GM23338 (cell line): ENCODE measurements at regions not wholly inside any gene's neighbourhood (a gene's known extent, or its start where the extent isn't known, plus 50 kb on each side); places are given as distances from the start of the nearest gene placed in this dataset.

Source experiments
- ATAC-seq: fragments of 200-7000 bp; cut with Tn5 transposase; 3 replicates; pipeline ENCODE4 v1.9.1; 2020
- DNase-seq: peaks from one replicate; pipeline ENCODE4 v3.0.0-alpha.2; 2015; ENCODE audit warnings: low spot score
- H2AFZ ChIP-seq: fragments of 200-600 bp; sonication (generic); 2 replicates; pipeline ENCODE4 v1.8.0; 2016; ENCODE audit warnings: antibody characterized with exemption, mild to moderate bottlenecking, moderate library complexity
- H3F3A ChIP-seq: fragments of 200-600 bp; sonication (generic); replicated peaks from 2 replicates; pipeline ENCODE4 v1.8.0; 2017; ENCODE audit warnings: antibody characterized with exemption, mixed run types, low read depth
- H3K27ac ChIP-seq: fragments of 200-600 bp; sonication (generic); 2 replicates; pipeline ENCODE4 v1.6.1; 2016; ENCODE audit warnings: low read depth
- H3K27me3 ChIP-seq: fragments of 200-600 bp; sonication (generic); 2 replicates; pipeline ENCODE4 v1.8.0; 2016; ENCODE audit warnings: mild to moderate bottlenecking, mixed run types, moderate library complexity; ENCODE audit not compliant: insufficient read depth
- H3K36me3 ChIP-seq: fragments of 200-600 bp; sonication (generic); 2 replicates; pipeline ENCODE4 v1.8.0; 2016; ENCODE audit warnings: mild to moderate bottlenecking; ENCODE audit not compliant: insufficient read depth
- H3K4me1 ChIP-seq: fragments of 200-600 bp; sonication (generic); 2 replicates; pipeline ENCODE4 v1.8.0; 2016; ENCODE audit warnings: mild to moderate bottlenecking, moderate library complexity; ENCODE audit not compliant: insufficient read depth
- H3K4me2 ChIP-seq: fragments of 200-600 bp; sonication (generic); 2 replicates; pipeline ENCODE4 v1.7.1; 2017; ENCODE audit warnings: mixed run types
- H3K4me3 ChIP-seq: fragments of 200-600 bp; sonication (generic); 2 replicates; pipeline ENCODE4 v1.6.1; 2016; ENCODE audit warnings: mixed run types
- H3K79me2 ChIP-seq: fragments of 200-600 bp; sonication (generic); replicated peaks from 2 replicates; pipeline ENCODE4 v1.8.0; 2017; ENCODE audit warnings: mild to moderate bottlenecking; ENCODE audit not compliant: insufficient read depth
- H3K9me2 ChIP-seq: fragments of 200-600 bp; sonication (generic); 2 replicates; pipeline ENCODE4 v1.8.0; 2017; ENCODE audit not compliant: insufficient read depth
- H4K20me1 ChIP-seq: fragments of 200-600 bp; sonication (generic); replicated peaks from 2 replicates; pipeline ENCODE4 v1.8.0; 2017; ENCODE audit warnings: mild to moderate bottlenecking; ENCODE audit not compliant: insufficient read depth
- H3K27ac Mint-ChIP-seq: 2 replicates; pipeline ENCODE4 v1.8.0; 2020; ENCODE audit warnings: inconsistent platforms, mild to moderate bottlenecking, moderate library complexity, mixed read lengths
- H3K27me3 Mint-ChIP-seq: 3 replicates; pipeline ENCODE4 v1.8.0; 2022; ENCODE audit warnings: low read depth, mild to moderate bottlenecking, moderate library complexity, mixed read lengths, inconsistent platforms; ENCODE audit not compliant: insufficient read depth, poor library complexity
- H3K36me3 Mint-ChIP-seq: 3 replicates; pipeline ENCODE4 v1.8.0; 2021; ENCODE audit warnings: low read depth, mild to moderate bottlenecking, inconsistent platforms, moderate library complexity, mixed read lengths
- H3K4me1 Mint-ChIP-seq: 3 replicates; pipeline ENCODE4 v1.8.0; 2020; ENCODE audit warnings: mild to moderate bottlenecking, inconsistent platforms, mixed read lengths
- H3K4me3 Mint-ChIP-seq: 3 replicates; pipeline ENCODE4 v1.8.0; 2021; ENCODE audit warnings: moderate library complexity, mild to moderate bottlenecking, inconsistent platforms, mixed read lengths
- H3K9me3 Mint-ChIP-seq: 3 replicates; pipeline ENCODE4 v1.8.0; 2020; ENCODE audit warnings: moderate library complexity, mild to moderate bottlenecking, inconsistent platforms, mixed read lengths
- CREB1 ChIP-seq: fragments of 250-450 bp; sonication (Bioruptor Pico); IDR thresholded peaks from 2 replicates; pipeline ENCODE4 v1.5.0; 2020; ENCODE audit warnings: low read depth, mild to moderate bottlenecking, moderate library complexity
- CTCF ChIP-seq, 2 experiments: fragments of 200-600 bp in 1 of 2; sonication (generic) in 1 of 2; conservative IDR thresholded peaks; 2 replicates each; pipeline versions ENCODE4 v1.5.1 to v1.6.1; 2016 to 2017; ENCODE audit warnings: antibody characterized with exemption in 2 of 2, low read depth in 2 of 2, mild to moderate bottlenecking in 2 of 2, moderate library complexity in 1 of 2
- EZH2 ChIP-seq: fragments of 200-600 bp; sonication (generic); IDR thresholded peaks from one replicate; pipeline ENCODE4 v1.8.0; 2017; ENCODE audit warnings: antibody characterized with exemption, mild to moderate bottlenecking, low read depth; ENCODE audit not compliant: unreplicated experiment
- EZH2phosphoT487 ChIP-seq: fragments of 200-600 bp; sonication (generic); IDR thresholded peaks from one replicate; pipeline ENCODE4 v1.8.1; 2018; ENCODE audit warnings: antibody characterized with exemption; ENCODE audit not compliant: unreplicated experiment
- JUNB ChIP-seq: IDR thresholded peaks from one replicate; pipeline ENCODE4 v1.6.1; 2016; ENCODE audit warnings: antibody characterized with exemption; ENCODE audit not compliant: unreplicated experiment
- POLR2AphosphoS5 ChIP-seq: IDR thresholded peaks from 2 replicates; pipeline ENCODE4 v1.6.1; 2016; ENCODE audit warnings: antibody characterized with exemption, low read depth
- STAT1 ChIP-seq: IDR thresholded peaks from one replicate; pipeline ENCODE4 v1.6.1; 2016; ENCODE audit warnings: antibody characterized with exemption; ENCODE audit not compliant: unreplicated experiment
- ZNF114 ChIP-seq: fragments of 250-450 bp; sonication (Bioruptor Pico); IDR thresholded peaks from 2 replicates; pipeline ENCODE4 v1.5.0; 2020; ENCODE audit warnings: mild to moderate bottlenecking, moderate library complexity
- ZNF331 ChIP-seq: fragments of 250-450 bp; sonication (Bioruptor Pico); IDR thresholded peaks from 2 replicates; pipeline ENCODE4 v1.5.0; 2020; ENCODE audit warnings: low read depth, mild to moderate bottlenecking, moderate library complexity
- TF ChIP-seq, protein P1 (sequence below): IDR thresholded peaks from 2 replicates; pipeline ENCODE4 v1.6.1; 2016; ENCODE audit warnings: antibody characterized with exemption
- TF ChIP-seq, protein P2 (sequence below): fragments of 250-450 bp; sonication (Bioruptor Pico); IDR thresholded peaks from 2 replicates; pipeline ENCODE4 v1.5.0; 2020; ENCODE audit warnings: mild to moderate bottlenecking, moderate library complexity
- TF ChIP-seq, protein P3 (sequence below): IDR thresholded peaks from one replicate; pipeline ENCODE4 v1.6.1; 2018; ENCODE audit warnings: antibody characterized with exemption; ENCODE audit not compliant: unreplicated experiment

DNA sequence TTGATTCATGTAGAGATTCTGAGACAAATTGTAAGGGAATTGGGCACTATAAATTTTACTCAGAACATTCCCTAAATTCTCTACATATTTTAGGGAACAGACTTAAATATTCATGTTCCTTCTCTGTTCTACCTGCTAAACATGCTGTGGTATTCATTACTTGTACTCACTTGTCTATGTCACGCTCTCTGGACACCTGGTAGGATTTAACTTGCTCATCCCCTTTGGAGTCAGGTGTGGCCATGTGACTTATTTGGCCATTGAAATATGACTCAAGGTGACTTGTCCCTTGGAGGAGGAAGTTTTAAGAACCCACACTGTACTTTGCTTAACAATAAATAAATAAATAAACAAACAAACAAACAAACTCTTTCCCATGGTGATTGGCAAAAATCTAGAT, 2258.8 kb upstream of the WWC1 start:
- Mint-ChIP-seq H3K4me3 (no peak overlapping the region), H3K27me3 (no peaks in the 10 kb centered on the region), H3K4me1 (peaks cover 4% of the 10 kb centered on the region; the same call in 2 of the 3 replicates), H3K36me3 (peaks cover 8% of the 10 kb centered on the region), H3K27ac (peak overlapping the region; percentile 75; the same call in 1 of the 2 replicates), H3K9me3 (peaks cover 4% of the 10 kb centered on the region)
- no peak for ATAC-seq
- Histone ChIP-seq H3K4me1 (no peaks in the 10 kb centered on the region), H3K79me2 (no peaks in the 10 kb centered on the region), H3K9me2 (peaks cover 8% of the 10 kb centered on the region; the same call in 1 of the 2 replicates), H3K4me2 (no peak overlapping the region), H4K20me1 (no peaks in the 10 kb centered on the region), H3K36me3 (no peaks in the 10 kb centered on the region), H3K27ac (no peak overlapping the region), H3K27me3 (no peaks in the 10 kb centered on the region), H3F3A (no peaks in the 10 kb centered on the region), H3K4me3 (no peak overlapping the region), H2AFZ (no peak overlapping the region)
- peak; percentile 16 for DNase-seq
- TF ChIP-seq ZNF114 (CRISPR knock-in tag) = no peak
- TF ChIP-seq EZH2 = no peak
- TF ChIP-seq JUNB = no peak
- TF ChIP-seq, protein P1, sequence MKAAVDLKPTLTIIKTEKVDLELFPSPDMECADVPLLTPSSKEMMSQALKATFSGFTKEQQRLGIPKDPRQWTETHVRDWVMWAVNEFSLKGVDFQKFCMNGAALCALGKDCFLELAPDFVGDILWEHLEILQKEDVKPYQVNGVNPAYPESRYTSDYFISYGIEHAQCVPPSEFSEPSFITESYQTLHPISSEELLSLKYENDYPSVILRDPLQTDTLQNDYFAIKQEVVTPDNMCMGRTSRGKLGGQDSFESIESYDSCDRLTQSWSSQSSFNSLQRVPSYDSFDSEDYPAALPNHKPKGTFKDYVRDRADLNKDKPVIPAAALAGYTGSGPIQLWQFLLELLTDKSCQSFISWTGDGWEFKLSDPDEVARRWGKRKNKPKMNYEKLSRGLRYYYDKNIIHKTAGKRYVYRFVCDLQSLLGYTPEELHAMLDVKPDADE = no peak
- no peak for TF ChIP-seq EZH2phosphoT487
- TF ChIP-seq, protein P2, sequence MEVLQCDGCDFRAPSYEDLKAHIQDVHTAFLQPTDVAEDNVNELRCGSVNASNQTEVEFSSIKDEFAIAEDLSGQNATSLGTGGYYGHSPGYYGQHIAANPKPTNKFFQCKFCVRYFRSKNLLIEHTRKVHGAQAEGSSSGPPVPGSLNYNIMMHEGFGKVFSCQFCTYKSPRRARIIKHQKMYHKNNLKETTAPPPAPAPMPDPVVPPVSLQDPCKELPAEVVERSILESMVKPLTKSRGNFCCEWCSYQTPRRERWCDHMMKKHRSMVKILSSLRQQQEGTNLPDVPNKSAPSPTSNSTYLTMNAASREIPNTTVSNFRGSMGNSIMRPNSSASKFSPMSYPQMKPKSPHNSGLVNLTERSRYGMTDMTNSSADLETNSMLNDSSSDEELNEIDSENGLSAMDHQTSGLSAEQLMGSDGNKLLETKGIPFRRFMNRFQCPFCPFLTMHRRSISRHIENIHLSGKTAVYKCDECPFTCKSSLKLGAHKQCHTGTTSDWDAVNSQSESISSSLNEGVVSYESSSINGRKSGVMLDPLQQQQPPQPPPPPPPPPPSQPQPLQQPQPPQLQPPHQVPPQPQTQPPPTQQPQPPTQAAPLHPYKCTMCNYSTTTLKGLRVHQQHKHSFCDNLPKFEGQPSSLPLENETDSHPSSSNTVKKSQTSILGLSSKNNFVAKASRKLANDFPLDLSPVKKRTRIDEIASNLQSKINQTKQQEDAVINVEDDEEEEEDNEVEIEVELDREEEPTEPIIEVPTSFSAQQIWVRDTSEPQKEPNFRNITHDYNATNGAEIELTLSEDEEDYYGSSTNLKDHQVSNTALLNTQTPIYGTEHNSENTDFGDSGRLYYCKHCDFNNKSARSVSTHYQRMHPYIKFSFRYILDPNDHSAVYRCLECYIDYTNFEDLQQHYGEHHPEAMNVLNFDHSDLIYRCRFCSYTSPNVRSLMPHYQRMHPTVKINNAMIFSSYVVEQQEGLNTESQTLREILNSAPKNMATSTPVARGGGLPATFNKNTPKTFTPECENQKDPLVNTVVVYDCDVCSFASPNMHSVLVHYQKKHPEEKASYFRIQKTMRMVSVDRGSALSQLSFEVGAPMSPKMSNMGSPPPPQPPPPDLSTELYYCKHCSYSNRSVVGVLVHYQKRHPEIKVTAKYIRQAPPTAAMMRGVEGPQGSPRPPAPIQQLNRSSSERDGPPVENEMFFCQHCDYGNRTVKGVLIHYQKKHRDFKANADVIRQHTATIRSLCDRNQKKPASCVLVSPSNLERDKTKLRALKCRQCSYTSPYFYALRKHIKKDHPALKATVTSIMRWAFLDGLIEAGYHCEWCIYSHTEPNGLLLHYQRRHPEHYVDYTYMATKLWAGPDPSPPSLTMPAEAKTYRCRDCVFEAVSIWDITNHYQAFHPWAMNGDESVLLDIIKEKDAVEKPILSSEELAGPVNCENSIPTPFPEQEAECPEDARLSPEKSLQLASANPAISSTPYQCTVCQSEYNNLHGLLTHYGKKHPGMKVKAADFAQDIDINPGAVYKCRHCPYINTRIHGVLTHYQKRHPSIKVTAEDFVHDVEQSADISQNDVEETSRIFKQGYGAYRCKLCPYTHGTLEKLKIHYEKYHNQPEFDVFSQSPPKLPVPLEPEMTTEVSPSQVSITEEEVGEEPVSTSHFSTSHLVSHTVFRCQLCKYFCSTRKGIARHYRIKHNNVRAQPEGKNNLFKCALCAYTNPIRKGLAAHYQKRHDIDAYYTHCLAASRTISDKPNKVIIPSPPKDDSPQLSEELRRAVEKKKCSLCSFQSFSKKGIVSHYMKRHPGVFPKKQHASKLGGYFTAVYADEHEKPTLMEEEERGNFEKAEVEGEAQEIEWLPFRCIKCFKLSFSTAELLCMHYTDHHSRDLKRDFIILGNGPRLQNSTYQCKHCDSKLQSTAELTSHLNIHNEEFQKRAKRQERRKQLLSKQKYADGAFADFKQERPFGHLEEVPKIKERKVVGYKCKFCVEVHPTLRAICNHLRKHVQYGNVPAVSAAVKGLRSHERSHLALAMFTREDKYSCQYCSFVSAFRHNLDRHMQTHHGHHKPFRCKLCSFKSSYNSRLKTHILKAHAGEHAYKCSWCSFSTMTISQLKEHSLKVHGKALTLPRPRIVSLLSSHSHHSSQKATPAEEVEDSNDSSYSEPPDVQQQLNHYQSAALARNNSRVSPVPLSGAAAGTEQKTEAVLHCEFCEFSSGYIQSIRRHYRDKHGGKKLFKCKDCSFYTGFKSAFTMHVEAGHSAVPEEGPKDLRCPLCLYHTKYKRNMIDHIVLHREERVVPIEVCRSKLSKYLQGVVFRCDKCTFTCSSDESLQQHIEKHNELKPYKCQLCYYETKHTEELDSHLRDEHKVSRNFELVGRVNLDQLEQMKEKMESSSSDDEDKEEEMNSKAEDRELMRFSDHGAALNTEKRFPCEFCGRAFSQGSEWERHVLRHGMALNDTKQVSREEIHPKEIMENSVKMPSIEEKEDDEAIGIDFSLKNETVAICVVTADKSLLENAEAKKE = no peak
- TF ChIP-seq CTCF (conservative IDR thresholded peaks at IDR 0.05; ENCODE audit: low read depth in 2 of 2) = no peak
- no peak for TF ChIP-seq STAT1
- TF ChIP-seq, protein P3, sequence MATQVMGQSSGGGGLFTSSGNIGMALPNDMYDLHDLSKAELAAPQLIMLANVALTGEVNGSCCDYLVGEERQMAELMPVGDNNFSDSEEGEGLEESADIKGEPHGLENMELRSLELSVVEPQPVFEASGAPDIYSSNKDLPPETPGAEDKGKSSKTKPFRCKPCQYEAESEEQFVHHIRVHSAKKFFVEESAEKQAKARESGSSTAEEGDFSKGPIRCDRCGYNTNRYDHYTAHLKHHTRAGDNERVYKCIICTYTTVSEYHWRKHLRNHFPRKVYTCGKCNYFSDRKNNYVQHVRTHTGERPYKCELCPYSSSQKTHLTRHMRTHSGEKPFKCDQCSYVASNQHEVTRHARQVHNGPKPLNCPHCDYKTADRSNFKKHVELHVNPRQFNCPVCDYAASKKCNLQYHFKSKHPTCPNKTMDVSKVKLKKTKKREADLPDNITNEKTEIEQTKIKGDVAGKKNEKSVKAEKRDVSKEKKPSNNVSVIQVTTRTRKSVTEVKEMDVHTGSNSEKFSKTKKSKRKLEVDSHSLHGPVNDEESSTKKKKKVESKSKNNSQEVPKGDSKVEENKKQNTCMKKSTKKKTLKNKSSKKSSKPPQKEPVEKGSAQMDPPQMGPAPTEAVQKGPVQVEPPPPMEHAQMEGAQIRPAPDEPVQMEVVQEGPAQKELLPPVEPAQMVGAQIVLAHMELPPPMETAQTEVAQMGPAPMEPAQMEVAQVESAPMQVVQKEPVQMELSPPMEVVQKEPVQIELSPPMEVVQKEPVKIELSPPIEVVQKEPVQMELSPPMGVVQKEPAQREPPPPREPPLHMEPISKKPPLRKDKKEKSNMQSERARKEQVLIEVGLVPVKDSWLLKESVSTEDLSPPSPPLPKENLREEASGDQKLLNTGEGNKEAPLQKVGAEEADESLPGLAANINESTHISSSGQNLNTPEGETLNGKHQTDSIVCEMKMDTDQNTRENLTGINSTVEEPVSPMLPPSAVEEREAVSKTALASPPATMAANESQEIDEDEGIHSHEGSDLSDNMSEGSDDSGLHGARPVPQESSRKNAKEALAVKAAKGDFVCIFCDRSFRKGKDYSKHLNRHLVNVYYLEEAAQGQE = no peak
- TF ChIP-seq ZNF331 (CRISPR knock-in tag) = no peak
- TF ChIP-seq CREB1 = no peak
- TF ChIP-seq POLR2AphosphoS5 = no peak
